ENCODE measurements at regions not wholly inside any gene's neighbourhood (a gene's known extent, or its start where the extent isn't known, plus 50 kb on each side); places are given as distances from the start of the nearest gene placed in this dataset.

- BruUV-seq (replicated peaks): no TSS peak
- Mint-ChIP-seq H3K4me1 (ENCODE audit: low read depth, unreplicated experiment) (no peaks in the 10 kb centered on the region), H3K4me3 (ENCODE audit: low read depth, unreplicated experiment) (no peak overlapping the region), H3K27ac (ENCODE audit: unreplicated experiment) (no peak overlapping the region), H3K36me3 (ENCODE audit: insufficient read depth, unreplicated experiment) (no peaks in the 10 kb centered on the region), H3K9me3 (ENCODE audit: low read depth, unreplicated experiment) (peaks cover 8% of the 10 kb centered on the region), H3K27me3 (ENCODE audit: unreplicated experiment) (no peaks in the 10 kb centered on the region)
- intact Hi-C loops (cut with micrococcal nuclease; ENCODE audit: unreplicated experiment): no loop called here
- CTCF ChIA-PET: interaction anchor here (0.6 kb wide), 1 partner anchor 80 kb away, joined by 6 read pairs; no protein-coding TSS in a partner anchor
- no peak for DNase-seq
- TF ChIP-seq CTCF (IDR thresholded peaks at IDR 0.05; ENCODE audit: unreplicated experiment): no peak
Measured at GRCh38 chr18:42222557-42222956, 267.5 kb downstream of the PIK3C3 start.

GRCh38 chr18:42228581-42228980, 273.5 kb downstream of the PIK3C3 start:
- no peaks in the 10 kb centered on the region for H3K36me3 Mint-ChIP-seq (ENCODE audit: insufficient read depth, unreplicated experiment)
- H3K9me3 Mint-ChIP-seq (ENCODE audit: low read depth, unreplicated experiment): peaks cover 10% of the 10 kb centered on the region
- no peak for TF ChIP-seq CTCF (IDR thresholded peaks at IDR 0.05; ENCODE audit: unreplicated experiment)
- H3K27me3 Mint-ChIP-seq (ENCODE audit: unreplicated experiment): no peaks in the 10 kb centered on the region
- H3K4me3 Mint-ChIP-seq (ENCODE audit: low read depth, unreplicated experiment): no peak overlapping the region
- intact Hi-C loops (cut with micrococcal nuclease; ENCODE audit: unreplicated experiment): no loop called here
- no peak overlapping the region for H3K27ac Mint-ChIP-seq (ENCODE audit: unreplicated experiment)
- no peaks in the 10 kb centered on the region for H3K4me1 Mint-ChIP-seq (ENCODE audit: low read depth, unreplicated experiment)
- no TSS peak for BruUV-seq (replicated peaks)
- CTCF ChIA-PET: no interaction called here
- no peak for DNase-seq

- no peak overlapping the region for H3K27ac Mint-ChIP-seq (ENCODE audit: unreplicated experiment)
- H3K4me1 Mint-ChIP-seq (ENCODE audit: low read depth, unreplicated experiment): no peaks in the 10 kb centered on the region
- DNase-seq: no peak
- H3K9me3 Mint-ChIP-seq (ENCODE audit: low read depth, unreplicated experiment): peaks cover 6% of the 10 kb centered on the region
- H3K4me3 Mint-ChIP-seq (ENCODE audit: low read depth, unreplicated experiment): no peak overlapping the region
- CTCF ChIA-PET: no interaction called here
- no peaks in the 10 kb centered on the region for H3K27me3 Mint-ChIP-seq (ENCODE audit: unreplicated experiment)
- no TSS peak for BruUV-seq (replicated peaks)
- H3K36me3 Mint-ChIP-seq (ENCODE audit: insufficient read depth, unreplicated experiment): no peaks in the 10 kb centered on the region
- intact Hi-C loops (cut with micrococcal nuclease; ENCODE audit: unreplicated experiment): no loop called here
- no peak for TF ChIP-seq CTCF (IDR thresholded peaks at IDR 0.05; ENCODE audit: unreplicated experiment)
Measured at GRCh38 chr18:42229211-42230210, 274.5 kb downstream of the PIK3C3 start.

GRCh38 chr18:42230636-42231035, 275.6 kb downstream of the PIK3C3 start:
- intact Hi-C loops (cut with micrococcal nuclease; ENCODE audit: unreplicated experiment): no loop called here
- no peak for TF ChIP-seq CTCF (IDR thresholded peaks at IDR 0.05; ENCODE audit: unreplicated experiment)
- Mint-ChIP-seq H3K36me3 (ENCODE audit: insufficient read depth, unreplicated experiment) (no peaks in the 10 kb centered on the region), H3K4me3 (ENCODE audit: low read depth, unreplicated experiment) (no peak overlapping the region), H3K4me1 (ENCODE audit: low read depth, unreplicated experiment) (no peaks in the 10 kb centered on the region), H3K27me3 (ENCODE audit: unreplicated experiment) (no peaks in the 10 kb centered on the region), H3K9me3 (ENCODE audit: low read depth, unreplicated experiment) (peaks cover 8% of the 10 kb centered on the region), H3K27ac (ENCODE audit: unreplicated experiment) (no peak overlapping the region)
- BruUV-seq (replicated peaks): no TSS peak
- DNase-seq: no peak
- CTCF ChIA-PET: no interaction called here
